IPS-NIHi11 (cell line): ENCODE measurements at regions not wholly inside any gene's neighbourhood (a gene's known extent, or its start where the extent isn't known, plus 50 kb on each side); places are given as distances from the start of the nearest gene placed in this dataset.
A peak's percentile ranks its signal among the peaks of the same experiment; 100 is the strongest.

Experiments
- DNase-seq: peaks from one replicate; pipeline ENCODE4 v3.0.0; 2012; ENCODE audit warnings: mixed read lengths, low spot score

- no peak for DNase-seq
Observed at GRCh38 chr19:23855676-23856075, 59.0 kb upstream of the ZNF726 start.

GRCh38 chr19:23851966-23852365, 62.7 kb upstream of the ZNF726 start:
- DNase-seq: no peak

DNA sequence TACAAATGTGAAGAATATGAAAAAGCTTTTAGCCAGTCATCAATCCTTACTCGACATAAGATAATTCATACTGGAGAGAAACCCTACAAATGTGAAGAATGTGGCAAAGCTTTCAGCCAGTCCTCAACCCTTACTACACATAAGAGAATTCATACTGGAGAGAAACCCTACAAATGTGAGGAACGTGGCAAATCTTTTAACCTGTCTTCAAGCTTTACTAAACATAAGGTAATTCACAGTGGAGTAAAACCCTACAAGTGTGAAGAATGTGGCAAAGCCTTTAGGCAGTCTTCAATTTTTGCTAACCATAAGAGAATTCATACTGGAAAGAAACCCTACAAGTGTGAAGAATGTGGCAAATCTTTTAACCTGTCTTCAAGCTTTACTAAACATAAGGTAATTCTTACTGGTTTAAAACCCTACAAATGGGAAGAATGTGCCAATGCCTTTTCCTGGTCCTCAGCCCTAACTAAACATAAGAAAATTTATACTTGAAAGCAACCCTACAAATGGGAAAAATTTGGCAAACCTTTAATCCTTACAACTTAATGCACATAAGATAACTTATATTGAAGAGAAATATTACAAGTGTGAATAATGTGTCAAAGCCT, 74.1 kb upstream of the ZNF681 start:
- DNase-seq: no peak

- DNase-seq: peak; percentile 37
Observed at GRCh38 chr19:23823952-23824389, 65.3 kb upstream of the ZNF681 start.

- no peak for DNase-seq
Observed at GRCh38 chr19:23822735-23823134, 64.0 kb upstream of the ZNF681 start.

GRCh38 chr19:23817519-23817918, 58.8 kb upstream of the ZNF681 start:
- DNase-seq: peak; percentile 38

DNA sequence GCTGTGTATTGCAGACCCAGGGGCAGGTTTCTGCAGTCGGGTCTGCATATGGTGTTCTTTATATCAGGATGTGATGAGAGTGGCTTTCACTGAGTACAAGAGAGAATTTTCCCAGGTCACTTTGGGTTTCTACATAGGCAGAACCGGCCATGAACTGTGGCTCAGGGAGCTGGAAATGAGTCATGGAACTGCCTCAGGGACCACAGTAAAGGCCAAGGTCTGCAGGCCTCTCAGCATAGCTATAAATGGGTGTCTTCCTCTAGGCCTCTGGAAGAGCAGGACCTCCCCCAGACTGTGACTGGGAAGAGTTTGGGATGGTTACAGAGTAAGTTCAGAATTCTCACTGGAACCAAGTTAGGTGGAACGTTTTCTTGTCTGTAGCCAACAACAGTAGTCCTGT, 51.8 kb upstream of the ZNF681 start:
- no peak for DNase-seq
